Middle frontal gyrus (tissue), 1 donor: ENCODE measurements at regions not wholly inside any gene's neighbourhood (a gene's known extent, or its start where the extent isn't known, plus 50 kb on each side); places are given as distances from the start of the nearest gene placed in this dataset.
"Not testable (repeated sequence)": the region's sequence is repeated elsewhere in the genome, so short reads cannot be mapped to it uniquely, and the experiment has no call there.

Experiments
- DNase-seq: peaks from one replicate; pipeline ENCODE4 v3.0.0-alpha.2; 2015; ENCODE audit warnings: low spot score; ENCODE audit errors: extremely low spot score

- DNase-seq: no peak
Observed at GRCh38 chr5:67954351-67954750, 261.2 kb upstream of the PIK3R1 start.

- DNase-seq: no peak
Observed at GRCh38 chr5:67942421-67942820, 273.1 kb upstream of the PIK3R1 start.

GRCh38 chr5:67941614-67942401 is 273.7 kb upstream of the PIK3R1 start:
- DNase-seq: no peak

GRCh38 chr5:67935908-67936566 is 279.5 kb upstream of the PIK3R1 start:
- no peak for DNase-seq

- DNase-seq: no peak
Observed at GRCh38 chr5:67934976-67935375, 280.6 kb upstream of the PIK3R1 start.

- no peak for DNase-seq
Observed at GRCh38 chr5:67925511-67925910, 290.0 kb upstream of the PIK3R1 start.

- no peak for DNase-seq
Observed at GRCh38 chr5:67921004-67921601, 294.5 kb upstream of the PIK3R1 start.

- DNase-seq: not testable (repeated sequence)
Observed at GRCh38 chr5:67919532-67919931, 296.0 kb upstream of the PIK3R1 start.

- no peak for DNase-seq
Observed at GRCh38 chr5:67917561-67917960, 298.0 kb upstream of the PIK3R1 start.

GRCh38 chr5:67910546-67910945 is 305.0 kb upstream of the PIK3R1 start:
- no peak for DNase-seq

GRCh38 chr5:67908126-67908765 is 307.3 kb upstream of the PIK3R1 start:
- no peak for DNase-seq

GRCh38 chr5:67904366-67904765 is 311.2 kb upstream of the PIK3R1 start:
- no peak for DNase-seq

GRCh38 chr5:67903656-67904055 is 311.9 kb upstream of the PIK3R1 start:
- DNase-seq: no peak

- no peak for DNase-seq
Observed at GRCh38 chr5:67903121-67903520, 312.4 kb upstream of the PIK3R1 start.

GRCh38 chr5:67902497-67902830 is 313.1 kb upstream of the PIK3R1 start:
- DNase-seq: no peak

- no peak for DNase-seq
Observed at GRCh38 chr5:67901814-67902496, 313.6 kb upstream of the PIK3R1 start.

- DNase-seq: no peak
Observed at GRCh38 chr5:67900514-67900913, 315.0 kb upstream of the PIK3R1 start.

- no peak for DNase-seq
Observed at GRCh38 chr5:67897980-67898379, 317.6 kb upstream of the PIK3R1 start.

- no peak for DNase-seq
Observed at GRCh38 chr5:67897431-67897830, 318.1 kb upstream of the PIK3R1 start.

GRCh38 chr5:67896930-67897313 is 318.6 kb upstream of the PIK3R1 start:
- DNase-seq: no peak

GRCh38 chr5:67896311-67896929 is 319.1 kb upstream of the PIK3R1 start:
- DNase-seq: no peak
